ENCODE measurements at regions not wholly inside any gene's neighbourhood (a gene's known extent, or its start where the extent isn't known, plus 50 kb on each side); places are given as distances from the start of the nearest gene placed in this dataset.

GRCh38 chr1:34404804-34405203 is 228.1 kb downstream of the C1orf94 start:
- no peak for TF ChIP-seq CTCF (IDR thresholded peaks at IDR 0.05; ENCODE audit: insufficient read depth, missing control alignments)
- DNase-seq (ENCODE audit: insufficient read length, low spot score) (no peak), FAIRE-seq (no peak)

GRCh38 chr1:34405266-34405959 is 228.7 kb downstream of the C1orf94 start:
- TF ChIP-seq CTCF (IDR thresholded peaks at IDR 0.05; ENCODE audit: insufficient read depth, missing control alignments) = no peak
- no peak for DNase-seq (ENCODE audit: insufficient read length, low spot score)
- no peak for FAIRE-seq

- FAIRE-seq (no peak), DNase-seq (ENCODE audit: insufficient read length, low spot score) (no peak)
- no peak for TF ChIP-seq CTCF (IDR thresholded peaks at IDR 0.05; ENCODE audit: insufficient read depth, missing control alignments)
Measured at GRCh38 chr1:34406377-34406776, 229.7 kb downstream of the C1orf94 start.

GRCh38 chr1:34406833-34407539 is 230.3 kb downstream of the C1orf94 start:
- FAIRE-seq (no peak), DNase-seq (ENCODE audit: insufficient read length, low spot score) (no peak)
- TF ChIP-seq CTCF (IDR thresholded peaks at IDR 0.05; ENCODE audit: insufficient read depth, missing control alignments) = no peak

GRCh38 chr1:34408011-34408410 is 231.3 kb downstream of the C1orf94 start:
- DNase-seq (ENCODE audit: insufficient read length, low spot score) (no peak), FAIRE-seq (no peak)
- no peak for TF ChIP-seq CTCF (IDR thresholded peaks at IDR 0.05; ENCODE audit: insufficient read depth, missing control alignments)

- no peak for TF ChIP-seq CTCF (IDR thresholded peaks at IDR 0.05; ENCODE audit: insufficient read depth, missing control alignments)
- DNase-seq (ENCODE audit: insufficient read length, low spot score) (no peak), FAIRE-seq (no peak)
Measured at GRCh38 chr1:34409689-34410229, 233.1 kb downstream of the C1orf94 start.
